ENCODE measurements at regions not wholly inside any gene's neighbourhood (a gene's known extent, or its start where the extent isn't known, plus 50 kb on each side); places are given as distances from the start of the nearest gene placed in this dataset.

DNA sequence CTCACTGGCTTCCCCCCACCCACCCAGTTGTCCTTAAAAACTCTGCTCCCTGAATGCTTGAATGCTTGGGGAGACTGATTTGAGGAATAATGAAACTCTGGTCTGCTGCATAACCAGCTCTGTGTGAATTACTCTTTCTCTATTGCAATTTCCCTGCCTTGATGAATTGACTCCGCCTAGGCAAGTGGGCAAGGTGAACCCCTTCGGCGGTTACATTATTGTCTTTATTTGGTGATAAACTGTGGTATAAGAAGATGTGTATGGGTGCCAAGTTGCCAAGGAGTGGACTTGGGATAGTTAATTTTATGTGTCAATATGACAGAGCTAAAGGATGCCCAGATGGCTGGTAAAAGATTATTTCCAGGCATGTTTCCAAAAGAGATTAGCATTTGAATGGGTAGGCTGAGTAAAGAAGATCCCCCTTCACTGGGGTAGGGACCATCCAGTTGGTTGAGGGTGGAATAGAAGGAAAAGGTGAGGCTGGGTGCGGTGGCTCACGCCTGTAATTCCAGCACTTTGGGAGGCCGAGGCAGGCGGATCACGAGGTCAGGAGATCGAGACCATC is 98.5 kb upstream of the HAAO start:
- DNase-seq (ENCODE audit: low read depth in 6 of 9, low spot score in 9 of 9) = no peak
- Histone ChIP-seq H3K4me1 (ENCODE audit: control insufficient read depth in 2 of 2, insufficient read depth in 2 of 2, low read length in 2 of 2) (no peaks in the 10 kb centered on the region), H3K27ac (ENCODE audit: low read depth in 1 of 2, low read length in 1 of 2) (no peak overlapping the region), H3K27me3 (ENCODE audit: control insufficient read depth in 2 of 2, insufficient read depth in 1 of 2, low read length in 1 of 2) (no peaks in the 10 kb centered on the region), H3K36me3 (ENCODE audit: control insufficient read depth in 2 of 2, insufficient read depth in 2 of 2, low read length in 1 of 2) (no peaks in the 10 kb centered on the region), H3K4me3 (ENCODE audit: low read length in 2 of 2) (no peak overlapping the region), H3K9me3 (ENCODE audit: control insufficient read depth in 2 of 2, insufficient read depth in 1 of 2, low read length in 1 of 2) (no peaks in the 10 kb centered on the region)
- 99% methylated on average over 9 of the region's 9 CpGs for WGBS

DNA sequence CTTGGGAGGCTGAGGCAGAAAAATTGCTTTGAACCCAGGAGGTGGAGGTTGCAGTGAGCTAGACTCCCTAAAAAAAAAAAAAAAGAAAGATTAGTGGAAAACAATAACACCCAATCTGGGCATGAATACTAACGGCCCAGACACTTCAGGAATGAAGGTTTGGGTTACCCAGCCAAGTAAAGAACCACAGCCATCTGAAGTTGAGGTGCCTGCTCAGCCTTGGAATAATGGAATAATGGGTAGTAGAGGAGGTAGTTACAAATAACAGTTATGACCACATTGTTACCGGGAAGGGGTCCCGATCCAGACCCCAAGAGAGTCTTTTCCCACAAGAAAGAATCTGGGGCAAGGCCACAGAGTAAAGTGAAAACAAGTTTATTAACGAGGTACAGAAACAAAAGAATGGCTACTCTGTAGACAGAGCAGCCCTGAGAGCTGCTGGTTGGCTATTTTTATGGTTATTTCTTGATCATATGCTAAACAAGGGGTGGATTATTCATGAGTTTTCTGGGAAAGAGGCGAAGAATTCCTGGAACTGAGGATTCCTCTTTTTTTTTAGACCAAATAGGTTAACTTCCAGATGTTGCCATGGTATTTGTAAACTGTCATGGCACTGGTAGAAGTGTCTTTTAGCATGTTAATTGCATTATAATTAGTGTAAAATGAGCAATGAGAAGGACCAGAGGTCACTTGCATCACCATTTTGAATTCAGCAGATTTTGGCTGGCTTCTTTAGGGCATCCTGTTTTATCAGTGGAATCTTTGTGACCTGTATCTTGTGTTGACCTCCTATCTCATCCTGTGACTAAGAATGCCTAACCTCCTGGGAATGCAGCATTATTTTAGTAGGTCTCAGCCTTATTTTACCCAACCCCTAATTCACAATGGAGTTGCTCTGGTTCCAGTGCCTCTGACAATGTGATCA is 96.2 kb upstream of the HAAO start:
- Histone ChIP-seq H3K27ac (ENCODE audit: low read depth in 1 of 2, low read length in 1 of 2) (no peak overlapping the region), H3K4me3 (ENCODE audit: low read length in 2 of 2) (no peak overlapping the region), H3K27me3 (ENCODE audit: control insufficient read depth in 2 of 2, insufficient read depth in 1 of 2, low read length in 1 of 2) (no peaks in the 10 kb centered on the region), H3K4me1 (ENCODE audit: control insufficient read depth in 2 of 2, insufficient read depth in 2 of 2, low read length in 2 of 2) (no peaks in the 10 kb centered on the region), H3K9me3 (ENCODE audit: control insufficient read depth in 2 of 2, insufficient read depth in 1 of 2, low read length in 1 of 2) (no peaks in the 10 kb centered on the region), H3K36me3 (ENCODE audit: control insufficient read depth in 2 of 2, insufficient read depth in 2 of 2, low read length in 1 of 2) (no peaks in the 10 kb centered on the region)
- WGBS = 97% methylated on average over 5 of the region's 5 CpGs
- DNase-seq (ENCODE audit: low read depth in 6 of 9, low spot score in 9 of 9) = no peak

GRCh38 chr2:42886921-42887320 is 94.5 kb upstream of the HAAO start:
- H3K4me1 ChIP-seq (ENCODE audit: control insufficient read depth in 2 of 2, insufficient read depth in 2 of 2, low read length in 2 of 2) = no peaks in the 10 kb centered on the region
- no peaks in the 10 kb centered on the region for H3K9me3 ChIP-seq (ENCODE audit: control insufficient read depth in 2 of 2, insufficient read depth in 1 of 2, low read length in 1 of 2)
- H3K27ac ChIP-seq (ENCODE audit: low read depth in 1 of 2, low read length in 1 of 2) = no peak overlapping the region
- 95% methylated on average over 7 of the region's 7 CpGs for WGBS
- H3K4me3 ChIP-seq (ENCODE audit: low read length in 2 of 2) = no peak overlapping the region
- no peak for DNase-seq (ENCODE audit: low read depth in 6 of 9, low spot score in 9 of 9)
- H3K36me3 ChIP-seq (ENCODE audit: control insufficient read depth in 2 of 2, insufficient read depth in 2 of 2, low read length in 1 of 2) = no peaks in the 10 kb centered on the region
- H3K27me3 ChIP-seq (ENCODE audit: control insufficient read depth in 2 of 2, insufficient read depth in 1 of 2, low read length in 1 of 2) = no peaks in the 10 kb centered on the region

DNA sequence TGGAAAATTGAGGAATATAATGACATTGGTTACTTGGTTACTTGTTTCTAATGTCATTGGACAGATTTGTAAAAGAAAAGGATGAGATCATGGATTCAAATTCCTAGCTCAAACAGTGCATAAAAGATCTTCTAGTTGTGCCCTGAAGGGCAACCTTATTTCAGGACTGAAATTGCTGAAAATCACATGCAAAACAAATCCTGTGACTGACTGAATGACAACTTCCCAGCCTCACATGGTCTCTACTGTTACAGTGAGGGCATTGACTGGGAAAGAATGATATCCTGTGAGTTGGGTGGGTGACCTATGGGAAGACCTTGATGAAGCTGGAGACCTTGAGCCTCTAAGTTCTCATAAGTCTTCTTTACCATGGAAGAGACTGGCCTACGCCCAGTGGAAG is 90.4 kb upstream of the HAAO start:
- 96% methylated on average over 1 of the region's 1 CpG for WGBS
- peaks cover 0 to 16% of the 10 kb centered on the region in 2 donors for H3K4me1 ChIP-seq (ENCODE audit: control insufficient read depth in 2 of 2, insufficient read depth in 2 of 2, low read length in 2 of 2)

GRCh38 chr2:42881732-42882131 is 89.3 kb upstream of the HAAO start:
- no peak for DNase-seq (ENCODE audit: low read depth in 6 of 9, low spot score in 9 of 9)
- WGBS = 92% methylated on average over 1 of the region's 1 CpG

More for the DNA sequence above, 90.4 kb upstream of the HAAO start:
- Histone ChIP-seq H3K27me3 (ENCODE audit: control insufficient read depth in 2 of 2, insufficient read depth in 1 of 2, low read length in 1 of 2) (no peaks in the 10 kb centered on the region), H3K4me3 (ENCODE audit: low read length in 2 of 2) (no peak overlapping the region), H3K9me3 (ENCODE audit: control insufficient read depth in 2 of 2, insufficient read depth in 1 of 2, low read length in 1 of 2) (no peaks in the 10 kb centered on the region), H3K27ac (ENCODE audit: low read depth in 1 of 2, low read length in 1 of 2) (no peak overlapping the region), H3K36me3 (ENCODE audit: control insufficient read depth in 2 of 2, insufficient read depth in 2 of 2, low read length in 1 of 2) (no peaks in the 10 kb centered on the region)
- DNase-seq (ENCODE audit: low read depth in 6 of 9, low spot score in 9 of 9) = no peak

GRCh38 chr2:42880738-42881690 is 88.6 kb upstream of the HAAO start:
- Histone ChIP-seq H3K36me3 (ENCODE audit: control insufficient read depth in 2 of 2, insufficient read depth in 2 of 2, low read length in 1 of 2) (no peaks in the 10 kb centered on the region), H3K9me3 (ENCODE audit: control insufficient read depth in 2 of 2, insufficient read depth in 1 of 2, low read length in 1 of 2) (no peaks in the 10 kb centered on the region), H3K27me3 (ENCODE audit: control insufficient read depth in 2 of 2, insufficient read depth in 1 of 2, low read length in 1 of 2) (no peaks in the 10 kb centered on the region), H3K27ac (ENCODE audit: low read depth in 1 of 2, low read length in 1 of 2) (no peak overlapping the region), H3K4me1 (ENCODE audit: control insufficient read depth in 2 of 2, insufficient read depth in 2 of 2, low read length in 2 of 2) (peaks cover 0 to 16% of the 10 kb centered on the region in 2 donors), H3K4me3 (ENCODE audit: low read length in 2 of 2) (no peak overlapping the region)
- DNase-seq (ENCODE audit: low read depth in 6 of 9, low spot score in 9 of 9) = no peak
- WGBS = 84% methylated on average over 9 of the region's 9 CpGs

More at GRCh38 chr2:42881732-42882131, 89.3 kb upstream of the HAAO start:
- Histone ChIP-seq H3K9me3 (ENCODE audit: control insufficient read depth in 2 of 2, insufficient read depth in 1 of 2, low read length in 1 of 2) (no peaks in the 10 kb centered on the region), H3K27me3 (ENCODE audit: control insufficient read depth in 2 of 2, insufficient read depth in 1 of 2, low read length in 1 of 2) (no peaks in the 10 kb centered on the region), H3K36me3 (ENCODE audit: control insufficient read depth in 2 of 2, insufficient read depth in 2 of 2, low read length in 1 of 2) (no peaks in the 10 kb centered on the region), H3K27ac (ENCODE audit: low read depth in 1 of 2, low read length in 1 of 2) (no peak overlapping the region), H3K4me3 (ENCODE audit: low read length in 2 of 2) (no peak overlapping the region), H3K4me1 (ENCODE audit: control insufficient read depth in 2 of 2, insufficient read depth in 2 of 2, low read length in 2 of 2) (peaks cover 0 to 16% of the 10 kb centered on the region in 2 donors)

- Histone ChIP-seq H3K27me3 (ENCODE audit: control insufficient read depth in 2 of 2, insufficient read depth in 1 of 2, low read length in 1 of 2) (no peaks in the 10 kb centered on the region), H3K4me3 (ENCODE audit: low read length in 2 of 2) (no peak overlapping the region), H3K9me3 (ENCODE audit: control insufficient read depth in 2 of 2, insufficient read depth in 1 of 2, low read length in 1 of 2) (no peaks in the 10 kb centered on the region), H3K4me1 (ENCODE audit: control insufficient read depth in 2 of 2, insufficient read depth in 2 of 2, low read length in 2 of 2) (peaks cover 0 to 16% of the 10 kb centered on the region in 2 donors), H3K36me3 (ENCODE audit: control insufficient read depth in 2 of 2, insufficient read depth in 2 of 2, low read length in 1 of 2) (no peaks in the 10 kb centered on the region), H3K27ac (ENCODE audit: low read depth in 1 of 2, low read length in 1 of 2) (no peak overlapping the region)
- no peak for DNase-seq (ENCODE audit: low read depth in 6 of 9, low spot score in 9 of 9)
- WGBS = 82% methylated on average over 18 of the region's 18 CpGs
These were observed 87.7 kb upstream of the HAAO start for GRCh38 chr2:42879913-42880737.

DNA sequence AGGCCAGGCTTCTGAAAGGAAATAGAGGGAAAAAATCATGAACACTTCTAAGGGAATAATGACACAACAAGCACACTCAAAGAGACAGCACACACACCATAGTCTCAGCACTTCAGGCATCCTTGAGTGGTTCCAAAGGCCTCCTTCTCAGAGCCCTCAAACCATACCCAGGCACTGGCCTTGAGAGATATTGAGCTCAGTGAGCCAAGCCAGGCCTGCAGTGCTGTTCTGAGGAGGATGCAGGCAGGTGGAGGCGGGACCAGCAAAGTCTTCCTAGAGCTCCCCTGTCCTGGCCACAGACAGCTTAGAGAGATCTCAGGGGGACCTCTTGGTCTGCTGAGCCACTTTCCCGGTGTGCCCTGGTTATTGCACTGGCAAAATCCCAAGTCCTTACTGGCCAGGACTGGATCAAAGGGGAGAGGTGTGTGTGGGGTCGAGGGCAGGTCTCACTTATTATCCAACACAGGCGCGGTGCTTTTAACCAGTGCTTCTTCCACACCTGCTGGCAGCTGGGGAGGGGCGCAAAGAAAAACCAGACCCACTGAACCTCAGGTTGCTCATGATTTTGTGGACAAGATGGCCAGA is 86.8 kb upstream of the HAAO start:
- no peaks in the 10 kb centered on the region for H3K9me3 ChIP-seq (ENCODE audit: control insufficient read depth in 2 of 2, insufficient read depth in 1 of 2, low read length in 1 of 2)
- H3K27me3 ChIP-seq (ENCODE audit: control insufficient read depth in 2 of 2, insufficient read depth in 1 of 2, low read length in 1 of 2) = no peaks in the 10 kb centered on the region
- no peak overlapping the region for H3K27ac ChIP-seq (ENCODE audit: low read depth in 1 of 2, low read length in 1 of 2)
- H3K36me3 ChIP-seq (ENCODE audit: control insufficient read depth in 2 of 2, insufficient read depth in 2 of 2, low read length in 1 of 2) = no peaks in the 10 kb centered on the region
- H3K4me1 ChIP-seq (ENCODE audit: control insufficient read depth in 2 of 2, insufficient read depth in 2 of 2, low read length in 2 of 2) = peaks cover 0 to 16% of the 10 kb centered on the region in 2 donors
- WGBS = 93% methylated on average over 6 of the region's 6 CpGs
- H3K4me3 ChIP-seq (ENCODE audit: low read length in 2 of 2) = no peak overlapping the region
- no peak for DNase-seq (ENCODE audit: low read depth in 6 of 9, low spot score in 9 of 9)

All from thymus (tissue), 11 donors.